NOMO-1 treated with DMSO at 0.1 percent for 48 hours (cell line): ENCODE measurements at regions not wholly inside any gene's neighbourhood (a gene's known extent, or its start where the extent isn't known, plus 50 kb on each side); places are given as distances from the start of the nearest gene placed in this dataset.

Source experiments
- DNase-seq: peaks from one replicate; lab custom pipeline; 2025; ENCODE audit not compliant: unreplicated experiment; lab: John Stamatoyannopoulos, UW

DNA sequence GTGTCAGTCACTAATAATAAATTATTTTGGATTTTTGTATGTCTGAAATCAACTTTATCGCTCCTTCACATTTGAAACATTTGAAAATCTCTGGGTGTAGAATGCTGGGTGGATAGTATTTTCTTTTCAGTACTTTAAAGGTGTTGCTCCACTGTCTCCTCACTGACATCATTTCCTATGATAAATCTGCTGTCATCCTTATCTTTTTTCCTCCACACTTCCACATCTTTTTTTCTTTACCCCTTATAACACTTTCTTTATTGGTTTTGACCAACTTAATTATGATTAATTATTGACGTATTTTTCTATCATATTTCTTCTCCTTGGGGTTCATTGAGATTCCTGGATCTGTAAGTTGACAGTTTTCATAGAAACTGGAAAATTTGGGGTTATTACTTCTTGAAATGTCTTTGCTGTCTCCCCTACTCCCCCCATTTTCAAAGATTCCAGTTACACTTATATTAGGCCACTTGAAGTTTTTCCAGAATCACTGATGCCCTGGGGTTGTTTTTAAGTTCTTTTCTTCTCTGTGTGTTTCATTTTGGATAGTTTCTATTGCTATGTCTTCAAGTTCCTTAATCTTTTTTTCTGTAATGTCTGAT lies 177.5 kb upstream of the DIO3 start:
- DNase-seq = no peak

DNA sequence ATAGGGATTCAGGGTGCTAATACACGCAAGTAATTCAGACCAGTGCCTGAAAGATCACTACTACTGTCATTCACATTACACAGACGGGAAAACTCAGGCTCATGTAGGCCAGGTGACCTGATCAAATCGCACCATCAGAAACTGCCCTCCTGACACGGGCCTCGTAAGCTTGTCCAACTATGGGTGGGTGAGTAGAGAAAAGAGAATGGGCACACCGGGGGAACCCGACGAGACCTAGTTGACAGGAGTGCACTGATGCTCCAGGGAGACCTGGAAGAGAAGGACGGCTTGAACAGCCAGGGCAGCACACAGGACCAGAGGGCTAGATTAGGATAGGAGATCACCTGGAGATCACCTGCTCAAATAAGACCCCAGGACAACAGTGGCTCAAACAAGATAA lies 166.9 kb upstream of the DIO3 start:
- DNase-seq = no peak

DNA sequence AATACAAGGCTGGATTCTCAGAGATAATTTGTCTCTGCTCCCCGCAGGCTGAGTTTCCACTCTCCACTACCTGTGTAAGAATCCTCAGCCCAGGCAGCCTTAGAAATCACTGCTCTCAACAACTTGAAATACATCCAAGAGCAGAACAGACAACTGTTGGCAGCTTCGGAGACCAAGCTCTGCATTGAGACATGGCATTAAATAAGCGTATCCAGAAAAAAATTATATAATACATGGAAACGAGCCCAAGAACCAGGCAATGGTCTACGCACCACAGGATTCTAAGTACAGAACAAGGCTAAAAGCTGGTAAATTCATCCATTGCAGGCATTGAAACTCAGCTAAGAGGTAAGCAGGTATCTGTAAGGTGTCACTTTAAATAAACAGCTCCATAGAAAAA lies 165.5 kb upstream of the DIO3 start:
- no peak for DNase-seq

DNA sequence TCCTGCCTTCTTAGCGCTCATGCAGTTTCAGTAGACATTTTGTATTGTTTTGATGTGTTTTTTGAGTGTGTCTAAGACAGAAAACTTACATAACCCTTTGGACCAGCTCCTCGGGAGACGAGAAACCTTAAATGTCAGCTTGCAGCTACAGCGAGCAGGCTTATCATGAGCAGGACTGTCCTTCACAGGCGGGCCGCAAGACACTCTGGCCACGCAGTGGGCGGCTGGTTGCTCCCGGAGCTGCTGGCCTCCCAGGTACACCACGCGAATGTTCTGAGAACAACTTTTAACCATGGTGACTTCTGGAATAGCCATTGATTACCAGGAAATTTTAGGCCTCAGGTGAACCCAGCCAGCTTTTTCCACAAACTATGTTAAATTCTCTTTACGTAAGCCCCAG lies 164.1 kb upstream of the DIO3 start:
- DNase-seq = no peak

DNA sequence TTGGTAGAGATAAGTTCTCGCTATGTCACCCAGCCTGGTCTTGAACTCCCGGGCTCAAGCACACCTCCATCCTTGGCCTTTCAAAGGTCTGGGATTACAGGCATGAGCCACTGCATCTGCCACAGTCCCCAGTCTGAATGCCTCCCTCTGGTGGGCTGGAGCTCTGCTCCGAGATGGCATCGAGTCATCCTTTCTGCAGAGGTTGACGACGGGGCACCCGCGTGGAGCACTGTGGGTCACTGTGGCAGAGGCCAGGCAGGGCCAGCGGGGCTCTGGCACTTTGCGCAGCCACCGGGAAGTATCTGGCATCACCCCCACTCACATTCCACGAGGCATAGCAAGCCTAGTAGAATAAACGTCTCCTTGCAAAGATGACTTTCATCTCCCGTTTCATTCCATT lies 163.3 kb upstream of the DIO3 start:
- no peak for DNase-seq

DNA sequence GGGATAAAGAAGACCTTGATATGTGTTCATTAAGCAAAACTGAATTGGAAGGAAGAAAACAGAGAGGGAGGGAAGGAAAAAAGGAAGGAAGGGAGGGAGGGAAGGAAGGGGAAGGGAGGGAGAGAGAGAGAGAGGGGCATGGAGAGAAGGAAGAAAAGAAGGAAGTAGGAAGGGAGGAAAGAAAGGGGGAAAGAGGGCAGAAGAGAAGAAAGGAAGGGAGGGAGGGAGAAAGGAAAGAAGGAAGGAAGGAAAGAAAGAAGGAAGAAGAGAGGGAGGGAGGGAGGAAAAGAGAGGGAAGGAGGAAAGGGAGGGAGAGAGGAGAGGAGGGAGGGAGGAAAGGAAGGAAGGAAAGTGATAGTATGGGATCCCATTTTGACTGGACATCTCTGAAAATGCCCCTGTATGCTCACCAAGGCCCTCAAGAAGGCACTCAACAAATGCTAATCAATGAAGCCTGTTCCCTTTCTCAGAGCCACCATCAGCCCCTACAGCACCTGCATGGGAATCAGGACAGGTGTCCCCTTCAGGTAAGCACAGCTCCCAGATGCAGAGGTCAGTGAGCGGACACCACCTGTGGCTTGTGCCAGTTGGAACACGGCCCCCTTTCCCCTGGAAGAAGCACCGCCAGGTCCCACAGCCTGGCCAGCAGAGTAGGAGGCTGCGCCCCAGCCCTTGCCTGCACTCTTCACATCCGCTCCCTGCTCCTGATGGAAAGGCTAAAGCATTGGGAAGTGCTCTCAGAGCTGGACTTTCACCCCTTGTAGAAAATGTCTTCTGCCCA lies 161.4 kb upstream of the DIO3 start:
- no peak for DNase-seq

DNA sequence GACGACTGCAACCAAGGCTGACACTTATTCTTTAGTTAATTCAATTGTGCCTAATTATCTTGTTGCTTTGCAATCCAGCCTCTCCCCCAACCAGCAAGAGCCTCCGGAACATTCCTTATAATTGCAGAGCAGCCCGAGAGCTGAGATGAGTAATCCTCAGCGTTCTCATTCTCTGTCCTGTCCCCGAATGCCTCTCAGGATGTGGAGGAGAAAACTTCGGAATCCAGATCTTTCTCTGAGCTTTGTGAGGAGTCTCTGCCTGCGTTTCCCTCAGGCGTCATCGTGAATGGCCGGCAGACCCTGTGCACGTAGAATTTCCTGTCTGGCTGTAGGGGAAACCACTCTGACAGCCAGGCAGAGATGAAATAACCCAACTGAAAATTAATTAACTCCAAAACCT lies 160.5 kb upstream of the DIO3 start:
- DNase-seq = no peak

DNA sequence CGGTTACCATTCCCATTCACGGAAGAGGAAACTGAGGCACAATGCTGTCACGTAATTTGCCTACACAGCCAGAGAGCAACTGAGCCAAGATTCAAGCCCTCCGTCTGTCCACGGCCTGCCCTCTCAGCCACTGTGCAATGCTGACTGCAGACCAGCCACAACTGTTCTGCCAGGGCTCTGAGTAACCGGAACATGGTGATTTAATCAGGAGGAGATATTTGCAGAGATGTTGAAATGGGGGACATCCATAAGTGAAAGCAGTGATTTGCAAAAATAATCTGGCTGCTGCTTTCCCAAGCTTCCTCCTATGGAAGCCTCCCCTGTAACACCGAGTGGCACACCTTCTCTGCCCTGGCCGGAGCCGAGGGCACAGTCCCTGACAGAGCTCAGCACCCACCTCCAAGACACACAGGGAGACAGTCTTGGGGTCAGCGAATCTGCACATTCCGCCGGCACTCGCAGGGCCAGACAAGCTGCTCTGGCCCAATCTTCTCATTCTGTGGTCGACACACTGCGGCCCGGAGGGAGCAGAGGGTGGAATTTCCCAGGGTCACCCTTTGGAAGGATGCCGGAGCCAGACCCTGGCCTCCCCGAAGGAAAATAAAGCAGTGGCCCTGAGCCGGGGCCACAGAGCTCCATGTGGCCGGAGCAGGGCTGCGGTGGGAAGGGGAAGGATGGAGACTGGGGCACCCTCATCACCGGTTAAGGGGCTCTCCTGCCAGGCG lies 158.2 kb upstream of the DIO3 start:
- DNase-seq = no peak

DNA sequence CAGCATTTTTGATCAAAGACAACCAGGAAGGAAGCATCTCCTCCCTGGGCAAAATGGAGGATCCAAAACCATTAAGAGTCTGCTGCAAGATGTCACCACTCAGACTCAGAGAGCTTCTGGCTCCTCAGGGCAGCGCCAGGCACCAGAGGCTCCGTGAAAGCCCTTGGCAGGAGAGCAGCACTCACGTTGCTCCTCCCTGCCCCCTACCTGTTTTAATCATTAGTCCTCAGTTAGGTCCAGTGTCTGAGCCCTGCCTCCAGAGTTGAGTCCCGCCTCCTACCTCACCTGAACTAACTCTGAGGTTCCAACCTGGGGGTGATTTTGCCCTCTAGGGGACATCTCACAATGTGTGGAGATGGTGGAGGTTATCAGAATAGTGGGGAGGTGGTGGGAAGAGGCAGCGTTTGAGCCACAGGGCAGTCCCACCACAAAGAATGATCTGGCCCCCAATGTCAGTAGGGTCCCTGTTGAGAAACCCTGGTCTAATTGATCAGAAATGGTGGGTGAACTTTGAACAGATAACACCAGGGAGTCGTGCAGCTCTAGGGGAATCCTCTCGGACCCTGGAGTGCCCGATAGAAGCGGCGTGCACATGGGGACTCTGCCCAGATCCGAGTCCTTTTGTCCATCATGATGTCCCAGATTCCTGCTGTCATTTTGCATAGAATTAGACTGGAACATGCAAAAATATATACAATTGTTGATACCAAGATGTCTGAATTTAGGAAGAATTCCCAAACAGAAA lies 156.7 kb upstream of the DIO3 start:
- no peak for DNase-seq

DNA sequence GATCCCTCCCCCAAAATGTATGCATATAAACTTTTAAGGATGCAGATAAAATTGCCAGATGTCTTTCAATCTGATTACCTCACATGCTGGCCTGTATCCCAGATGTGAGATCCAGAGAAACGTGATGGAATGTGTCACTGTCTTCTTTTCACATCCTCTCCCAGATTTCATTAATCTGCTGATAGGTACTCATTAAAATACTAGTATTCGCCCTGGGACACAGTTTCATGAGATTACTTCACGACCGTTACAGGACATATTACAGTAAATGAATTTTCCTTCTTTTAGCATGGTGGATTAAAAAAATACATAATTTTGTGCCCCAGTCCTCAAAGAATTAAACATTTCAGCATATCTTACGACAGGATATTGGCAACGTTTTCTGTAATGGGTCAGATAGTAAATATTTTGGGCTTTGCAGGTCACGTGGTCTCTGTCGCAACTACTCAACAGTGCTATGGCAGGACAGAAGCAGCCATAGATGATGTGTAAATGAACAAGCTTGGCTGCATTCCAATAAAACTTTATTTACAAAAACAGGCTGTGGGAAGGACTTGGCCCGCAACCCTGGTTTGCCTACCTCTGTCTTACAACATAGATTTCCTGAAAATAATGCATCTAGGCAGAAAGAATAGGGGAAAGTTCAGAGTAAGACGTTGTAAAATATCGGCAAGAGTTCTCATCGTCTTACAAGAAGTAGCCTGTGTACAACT lies 156.0 kb upstream of the DIO3 start:
- no peak for DNase-seq

DNA sequence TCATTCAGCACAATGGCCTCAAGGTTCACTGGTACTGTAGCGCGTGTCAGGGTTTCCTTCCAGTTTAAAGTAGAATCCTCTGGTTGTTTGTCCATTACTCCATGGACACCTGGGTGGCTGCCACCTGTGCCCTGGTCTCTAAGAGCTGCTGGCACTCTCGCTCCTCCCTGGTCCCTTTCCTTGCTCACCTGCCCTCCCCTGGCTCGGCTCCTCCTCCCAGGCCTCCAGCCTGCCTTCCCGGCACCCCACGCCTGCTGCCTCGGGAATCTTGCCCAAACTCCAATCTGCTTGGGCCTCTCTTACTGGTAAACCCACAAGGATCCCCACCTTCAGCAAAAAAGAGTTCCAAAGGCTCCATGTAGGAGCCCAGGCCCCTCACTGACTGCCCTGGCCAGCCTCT lies 154.4 kb upstream of the DIO3 start:
- DNase-seq = no peak

DNA sequence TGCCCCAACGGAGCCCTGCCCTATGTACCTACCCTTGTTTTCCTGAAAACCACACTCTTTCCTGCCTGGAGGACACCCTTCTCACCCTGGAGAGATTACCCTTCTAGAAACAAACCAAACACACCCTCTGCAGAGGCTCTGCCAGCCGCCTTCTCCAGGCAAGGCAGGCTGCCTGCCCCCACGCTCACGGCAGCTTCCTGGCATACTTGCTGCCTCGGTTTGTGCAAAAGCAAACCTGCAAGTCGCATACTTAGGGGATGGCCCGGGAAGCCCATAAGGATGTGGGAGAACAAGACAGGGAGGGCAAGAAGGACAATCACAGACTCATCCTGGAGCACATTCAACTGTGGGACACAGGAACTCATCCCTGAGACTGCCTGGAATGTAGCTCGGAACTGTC lies 154.0 kb upstream of the DIO3 start:
- DNase-seq = no peak

DNA sequence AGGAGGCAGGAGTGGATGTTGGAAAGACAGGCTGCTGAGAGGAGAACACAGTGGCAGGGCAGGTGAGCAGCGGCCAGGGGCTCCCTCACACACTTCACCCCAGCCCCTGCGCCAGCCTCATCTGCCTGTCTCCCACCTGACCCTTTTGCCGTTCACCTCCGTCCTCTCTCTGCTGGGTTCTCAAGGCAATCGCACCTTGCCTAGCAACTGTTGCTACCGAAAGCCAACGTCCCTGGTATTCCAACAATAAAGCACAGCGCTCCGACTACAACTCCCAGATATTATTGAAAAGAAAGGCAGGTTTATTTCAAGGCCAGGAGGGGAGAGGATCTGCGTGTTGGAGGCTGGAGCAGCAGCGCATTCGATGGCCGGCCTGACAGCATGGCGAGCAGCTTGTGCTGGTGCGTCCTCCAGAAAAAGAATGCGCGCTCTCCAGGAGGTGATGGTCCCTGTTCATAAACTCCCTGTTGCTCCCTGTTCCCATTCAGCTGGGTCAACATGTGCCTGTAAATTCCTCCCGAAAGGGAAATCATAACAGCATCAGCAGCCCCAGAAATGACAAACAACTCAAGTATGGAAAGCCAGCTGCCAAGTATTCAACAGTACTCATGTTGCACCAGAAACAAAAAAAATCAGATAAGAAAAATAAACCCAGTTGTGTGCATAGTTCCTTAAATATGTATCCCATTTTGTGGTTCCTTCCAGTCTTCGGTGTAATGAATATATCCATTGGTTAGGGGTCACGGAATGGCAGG lies 153.0 kb upstream of the DIO3 start:
- DNase-seq = no peak

DNA sequence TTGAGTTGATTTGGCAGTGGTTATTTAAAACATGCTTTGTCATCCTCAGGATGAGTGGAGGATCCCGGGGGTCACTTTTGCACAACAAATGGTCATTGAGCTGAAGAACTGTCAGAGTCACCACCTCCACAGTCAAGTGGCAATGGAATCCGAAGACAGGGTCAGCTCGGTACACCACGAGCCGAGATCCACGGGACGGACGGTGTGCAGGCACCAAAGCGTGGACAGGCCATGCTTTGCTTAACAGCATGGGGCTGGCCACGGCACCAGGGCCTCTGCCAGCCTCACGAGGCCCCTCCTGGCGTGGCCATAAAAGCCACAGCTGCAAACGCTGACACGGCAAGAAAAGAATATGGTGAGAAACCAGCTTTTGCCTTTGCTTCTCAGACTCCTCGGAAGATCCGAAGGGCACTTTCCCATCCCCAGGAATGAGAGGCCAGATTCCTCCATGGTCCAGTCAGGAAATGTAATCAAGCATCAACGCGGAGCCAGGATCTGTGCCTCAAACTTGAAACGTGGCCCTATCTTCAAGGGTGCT lies 152.2 kb upstream of the DIO3 start:
- no peak for DNase-seq

DNA sequence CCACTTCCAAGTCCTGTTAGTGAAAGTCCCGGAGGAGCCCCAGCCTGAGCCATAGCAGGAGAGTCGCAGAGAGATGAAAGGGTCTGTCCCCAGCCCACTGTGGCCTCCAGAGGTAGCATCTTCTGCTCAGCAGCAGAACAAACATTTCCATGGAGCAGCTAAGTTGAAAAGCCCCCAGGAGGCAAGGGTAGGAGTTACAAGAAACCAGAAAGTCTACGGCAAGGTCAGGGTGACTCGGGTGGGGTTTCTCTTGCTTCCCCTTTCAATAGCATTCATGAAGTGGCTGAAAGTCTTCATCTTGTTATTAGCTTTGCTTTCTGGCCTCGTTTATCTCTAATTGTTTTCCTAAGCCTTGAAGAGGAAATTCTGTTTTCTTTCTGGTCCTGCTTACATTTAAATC lies 151.2 kb upstream of the DIO3 start:
- DNase-seq = peak; percentile 15

DNA sequence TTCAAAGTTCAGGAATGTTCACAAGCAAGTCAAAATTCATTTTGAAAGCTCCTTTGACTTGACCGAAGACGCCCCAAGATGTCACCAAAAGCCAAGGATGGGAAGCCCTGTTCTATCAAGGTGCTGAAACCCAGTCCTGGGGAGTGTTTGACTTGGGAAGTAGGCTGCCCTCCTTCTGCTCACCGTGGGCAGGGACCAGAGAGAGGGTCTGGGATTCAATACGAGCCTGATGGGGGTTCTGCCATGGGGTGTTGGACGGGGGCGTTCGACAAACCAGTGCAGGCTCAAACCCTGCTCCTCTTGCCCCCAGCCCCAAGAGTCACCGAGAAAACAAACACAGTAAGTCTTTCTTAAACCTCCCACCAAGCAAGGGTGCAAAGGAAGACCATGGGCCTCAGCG lies 150.1 kb upstream of the DIO3 start:
- no peak for DNase-seq

DNA sequence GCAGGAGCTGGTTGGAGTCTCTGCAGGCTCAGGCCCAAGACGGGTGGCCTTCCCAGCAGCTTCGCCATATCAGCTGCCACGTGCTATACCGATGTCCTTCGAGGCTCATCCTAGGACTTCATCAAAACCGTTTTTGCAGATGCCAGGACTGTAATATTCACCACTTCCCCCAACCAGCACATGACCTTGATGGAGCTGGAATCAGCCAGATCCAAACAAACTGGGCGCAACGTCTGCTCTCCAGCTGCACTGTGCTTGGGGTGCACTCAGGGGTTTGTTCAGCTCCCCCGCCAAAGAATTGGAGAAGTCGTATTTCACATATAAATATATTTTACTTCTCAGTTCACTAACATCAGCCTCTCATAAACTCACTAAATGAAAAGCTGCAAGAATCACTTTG lies 149.5 kb upstream of the DIO3 start:
- no peak for DNase-seq

DNA sequence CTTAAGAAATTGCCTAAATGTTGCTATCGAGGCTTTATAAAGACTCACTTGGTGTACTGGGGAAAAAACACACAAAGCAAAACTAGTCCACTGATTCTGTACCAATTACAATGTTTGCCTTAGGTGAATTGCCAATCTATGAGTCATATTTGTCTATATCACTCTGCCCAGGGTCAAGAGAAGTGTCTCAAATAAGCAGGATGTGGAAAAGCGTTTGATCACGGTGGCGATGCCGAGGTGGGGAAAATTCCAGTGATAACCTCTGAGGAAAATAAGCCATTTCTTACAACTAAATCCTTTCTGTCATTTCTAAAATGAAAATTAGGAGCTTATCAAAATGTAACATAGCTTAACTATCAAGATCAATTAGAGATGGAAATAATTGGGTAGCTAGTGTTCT lies 148.6 kb upstream of the DIO3 start:
- DNase-seq = no peak

DNA sequence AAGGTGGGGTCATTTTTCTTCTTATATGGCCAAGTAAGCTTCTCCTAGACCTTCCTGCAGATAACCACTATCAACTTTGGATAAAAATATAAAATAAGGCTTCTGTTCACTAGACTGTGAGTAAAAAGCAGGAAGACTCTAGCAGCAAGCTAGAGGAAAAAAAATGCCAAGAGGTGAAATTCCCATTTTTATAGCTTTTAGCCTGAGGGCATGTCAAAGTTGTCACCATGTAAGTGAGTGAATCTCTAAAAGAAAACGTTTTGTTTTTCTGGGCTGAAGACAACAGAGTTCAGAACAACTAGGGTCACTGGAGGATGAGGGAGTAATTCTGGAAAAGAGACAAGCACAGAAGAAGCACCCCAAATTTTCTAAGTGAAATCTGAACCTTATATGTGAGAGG lies 143.9 kb upstream of the DIO3 start:
- no peak for DNase-seq

DNA sequence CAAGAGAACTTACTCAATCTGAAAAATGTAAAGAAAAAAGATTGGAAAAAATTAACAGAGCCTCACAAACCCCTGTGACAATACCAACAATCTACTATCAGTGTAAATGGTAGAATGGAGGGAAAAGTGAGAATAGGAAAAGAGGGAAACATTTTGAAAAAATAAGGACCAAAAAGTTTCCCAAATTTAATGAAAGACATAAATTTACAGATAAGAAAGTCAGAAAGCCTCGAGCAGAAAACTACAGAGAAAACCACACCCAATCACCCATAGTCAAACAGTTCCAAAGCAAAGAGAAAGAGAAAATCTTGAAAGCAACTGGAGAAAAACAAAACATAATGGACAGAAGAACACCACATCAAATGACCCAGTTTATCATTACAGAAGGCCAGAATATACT lies 142.7 kb upstream of the DIO3 start:
- DNase-seq = no peak
